Inferior parietal cortex (tissue), 1 donor: ENCODE measurements at regions not wholly inside any gene's neighbourhood (a gene's known extent, or its start where the extent isn't known, plus 50 kb on each side); places are given as distances from the start of the nearest gene placed in this dataset.

Source experiments
- DNase-seq: peaks from one replicate; pipeline ENCODE4 v3.0.0-alpha.2; 2016; ENCODE audit errors: extremely low spot score

GRCh38 chr20:60365882-60366281, 407.7 kb downstream of the CDH26 start:
- no peak for DNase-seq

- no peak for DNase-seq
These were observed 413.2 kb downstream of the CDH26 start for GRCh38 chr20:60371384-60371783.

- no peak for DNase-seq
These were observed 414.1 kb downstream of the CDH26 start for GRCh38 chr20:60372275-60372674.

- no peak for DNase-seq
These were observed 414.6 kb downstream of the CDH26 start for GRCh38 chr20:60372822-60373221.

GRCh38 chr20:60378620-60379019, 420.4 kb downstream of the CDH26 start:
- DNase-seq: no peak

- no peak for DNase-seq
These were observed 423.6 kb downstream of the CDH26 start for GRCh38 chr20:60381643-60382400.

GRCh38 chr20:60389441-60389840, 431.2 kb downstream of the CDH26 start:
- DNase-seq: no peak

GRCh38 chr20:60389882-60390281, 431.7 kb downstream of the CDH26 start:
- no peak for DNase-seq

GRCh38 chr20:60395991-60396390, 437.8 kb downstream of the CDH26 start:
- DNase-seq: no peak

- DNase-seq: no peak
These were observed 442.3 kb downstream of the CDH26 start for GRCh38 chr20:60400567-60400966.

- DNase-seq: no peak
These were observed 444.2 kb downstream of the CDH26 start for GRCh38 chr20:60402189-60403058.

GRCh38 chr20:60403105-60403741, 445.0 kb downstream of the CDH26 start:
- DNase-seq: no peak

GRCh38 chr20:60407011-60407771, 449.0 kb downstream of the CDH26 start:
- no peak for DNase-seq

- no peak for DNase-seq
These were observed 449.7 kb downstream of the CDH26 start for GRCh38 chr20:60407938-60408337.

- DNase-seq: no peak
These were observed 450.2 kb downstream of the CDH26 start for GRCh38 chr20:60408435-60408834.

- no peak for DNase-seq
These were observed 452.5 kb downstream of the CDH26 start for GRCh38 chr20:60410618-60411264.

- DNase-seq: no peak
These were observed 453.6 kb downstream of the CDH26 start for GRCh38 chr20:60411813-60412212.

- DNase-seq: no peak
These were observed 462.5 kb downstream of the CDH26 start for GRCh38 chr20:60420676-60421229.

- DNase-seq: no peak
These were observed 464.6 kb downstream of the CDH26 start for GRCh38 chr20:60422848-60423247.

GRCh38 chr20:60424267-60424902, 466.2 kb downstream of the CDH26 start:
- DNase-seq: peak; percentile 17
